HL-60 (cell line): ENCODE measurements at regions not wholly inside any gene's neighbourhood (a gene's known extent, or its start where the extent isn't known, plus 50 kb on each side); places are given as distances from the start of the nearest gene placed in this dataset.

ENCODE experiments used
- DNase-seq, 2 experiments: peaks; one replicate each; pipeline ENCODE4 v3.0.0-alpha.2; 2010 to 2020; ENCODE audit warnings: low read depth in 1 of 2, low spot score in 1 of 2
- H3K27ac ChIP-seq: fragments of 250-450 bp; sonication (Bioruptor Pico); replicated peaks from 2 replicates; pipeline ENCODE4 v1.5.1; 2020; ENCODE audit warnings: mild to moderate bottlenecking, moderate library complexity
- H3K27me3 ChIP-seq: fragments of 250-450 bp; sonication (Bioruptor Pico); 2 replicates; pipeline ENCODE4 v1.5.1; 2021; ENCODE audit warnings: mild to moderate bottlenecking, moderate library complexity; ENCODE audit not compliant: insufficient read depth, poor library complexity, severe bottlenecking
- H3K4me3 ChIP-seq: replicated peaks from 2 replicates; pipeline ENCODE4 v1.5.1; 2011; ENCODE audit warnings: mild to moderate bottlenecking, control low read depth, low read length; ENCODE audit not compliant: insufficient read depth
- CTCF ChIP-seq: IDR thresholded peaks from one replicate; pipeline ENCODE4 v1.5.1; 2011; ENCODE audit warnings: low read length, control low read depth, inconsistent platforms; ENCODE audit not compliant: insufficient read depth
- GABPA ChIP-seq: IDR thresholded peaks from 2 replicates; pipeline ENCODE4 v1.6.1; 2012; ENCODE audit warnings: low read depth
- POLR2AphosphoS5 ChIP-seq: IDR thresholded peaks from 2 replicates; pipeline ENCODE4 v1.6.1; 2012; ENCODE audit warnings: low read depth
- REST ChIP-seq: IDR thresholded peaks from 2 replicates; pipeline ENCODE4 v1.6.1; 2012; ENCODE audit warnings: low read depth; ENCODE audit not compliant: insufficient replicate concordance
- SPI1 ChIP-seq: IDR thresholded peaks from 2 replicates; pipeline ENCODE4 v1.6.1; 2012; ENCODE audit warnings: low read depth, mild to moderate bottlenecking, borderline replicate concordance

- Histone ChIP-seq H3K27ac (no peak overlapping the region), H3K4me3 (no peak overlapping the region), H3K27me3 (no peaks in the 10 kb centered on the region)
- TF ChIP-seq GABPA (no peak), SPI1 (no peak), REST (no peak), CTCF (no peak), POLR2AphosphoS5 (no peak)
- DNase-seq = no peak
Observed at GRCh38 chr7:31437250-31437865, 76.5 kb upstream of the ITPRID1 start.

GRCh38 chr7:31439165-31439564, 74.7 kb upstream of the ITPRID1 start:
- Histone ChIP-seq H3K27ac (no peak overlapping the region), H3K27me3 (no peaks in the 10 kb centered on the region), H3K4me3 (no peak overlapping the region)
- no peak for DNase-seq
- TF ChIP-seq CTCF = no peak
- no peak for TF ChIP-seq POLR2AphosphoS5
- no peak for TF ChIP-seq REST
- TF ChIP-seq GABPA = no peak
- no peak for TF ChIP-seq SPI1

GRCh38 chr7:31440511-31440910, 73.4 kb upstream of the ITPRID1 start:
- Histone ChIP-seq H3K4me3 (no peak overlapping the region), H3K27ac (no peak overlapping the region), H3K27me3 (no peaks in the 10 kb centered on the region)
- DNase-seq = no peak
- TF ChIP-seq REST (no peak), POLR2AphosphoS5 (no peak), SPI1 (no peak), GABPA (no peak), CTCF (no peak)
